ENCODE measurements at regions not wholly inside any gene's neighbourhood (a gene's known extent, or its start where the extent isn't known, plus 50 kb on each side); places are given as distances from the start of the nearest gene placed in this dataset.

GRCh38 chr22:49259839-49260615, 567.6 kb downstream of the BRD1 start:
- no peak for DNase-seq (ENCODE audit: low spot score)

GRCh38 chr22:49258107-49259010, 569.3 kb downstream of the BRD1 start:
- no peak for DNase-seq (ENCODE audit: low spot score)

DNA sequence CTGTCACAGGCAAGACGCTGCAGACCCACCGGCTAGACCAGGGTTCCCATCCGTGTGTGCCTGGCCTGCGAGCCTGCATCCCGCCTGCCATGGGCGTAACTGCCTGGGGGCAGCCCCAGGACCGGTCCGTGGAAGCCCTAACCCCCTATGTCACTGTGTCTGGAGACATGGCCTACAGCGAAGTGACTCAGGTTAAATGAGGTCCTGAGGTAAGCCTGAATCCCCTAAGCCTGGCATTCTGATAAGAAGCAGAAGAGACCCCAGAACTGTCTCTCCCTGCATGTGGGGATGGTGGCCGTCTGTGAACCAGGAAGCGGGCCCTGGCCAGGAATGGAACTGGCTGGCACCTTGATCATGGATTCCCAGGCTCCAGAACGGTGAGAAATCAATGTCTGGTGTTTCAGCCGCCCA, 570.1 kb downstream of the BRD1 start:
- no peak for DNase-seq (ENCODE audit: low spot score)

- DNase-seq (ENCODE audit: low spot score), result no peak
Measured at GRCh38 chr22:49255741-49256318, 571.8 kb downstream of the BRD1 start.

- DNase-seq (ENCODE audit: low spot score), result no peak
Measured at GRCh38 chr22:49255154-49255553, 572.5 kb downstream of the BRD1 start.

GRCh38 chr22:49253656-49254055, 574.0 kb downstream of the BRD1 start:
- DNase-seq (ENCODE audit: low spot score), result no peak

GRCh38 chr22:49251371-49251770, 576.3 kb downstream of the BRD1 start:
- no peak for DNase-seq (ENCODE audit: low spot score)

- no peak for DNase-seq (ENCODE audit: low spot score)
Measured at GRCh38 chr22:49247194-49247924, 580.3 kb downstream of the BRD1 start.

DNA sequence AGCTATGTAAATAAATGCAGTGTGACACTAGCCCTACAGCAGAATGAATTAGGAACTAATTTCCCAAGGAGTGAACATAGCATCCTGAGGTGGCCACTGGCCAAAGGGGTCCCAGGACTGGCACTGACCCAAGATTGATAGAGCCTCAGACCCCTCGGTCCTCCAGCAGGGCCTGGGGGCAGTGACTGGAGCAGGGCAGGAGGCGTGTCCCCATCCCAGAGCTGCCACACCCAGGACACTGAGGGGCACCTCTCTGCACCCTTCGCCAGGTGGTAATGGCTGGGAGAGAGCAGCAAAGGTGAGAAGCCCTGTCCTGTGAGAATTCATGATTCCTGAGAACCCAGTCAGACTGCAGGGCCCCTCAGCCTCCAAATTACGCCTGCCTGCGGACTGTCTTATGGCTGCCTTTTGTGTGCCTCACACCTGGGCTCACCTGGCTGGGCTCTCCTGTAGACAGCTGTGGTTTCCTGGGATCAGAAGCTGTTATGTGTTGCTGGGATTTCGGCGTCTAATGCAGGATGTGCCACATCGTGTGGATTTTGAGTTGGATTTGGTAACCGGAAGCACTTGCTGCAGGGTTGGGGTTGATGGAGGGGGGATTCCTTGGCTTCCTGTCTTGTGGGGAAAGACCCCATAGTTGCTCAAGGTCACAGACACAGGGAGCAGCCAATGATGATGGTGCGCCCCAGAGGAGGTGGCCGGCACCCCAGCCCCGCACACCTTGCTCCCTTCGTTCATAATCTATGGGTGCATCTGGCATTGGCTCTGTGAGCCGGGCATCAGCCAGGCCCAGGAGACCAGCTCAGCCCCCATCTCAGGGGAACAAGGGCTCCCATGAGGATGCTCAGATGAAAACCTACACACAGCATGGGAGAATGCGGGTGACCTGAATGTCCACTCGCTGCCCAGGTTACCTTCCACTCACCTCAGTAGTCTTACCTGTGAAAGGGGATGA, 582.9 kb downstream of the BRD1 start:
- DNase-seq (ENCODE audit: low spot score), result no peak

DNA sequence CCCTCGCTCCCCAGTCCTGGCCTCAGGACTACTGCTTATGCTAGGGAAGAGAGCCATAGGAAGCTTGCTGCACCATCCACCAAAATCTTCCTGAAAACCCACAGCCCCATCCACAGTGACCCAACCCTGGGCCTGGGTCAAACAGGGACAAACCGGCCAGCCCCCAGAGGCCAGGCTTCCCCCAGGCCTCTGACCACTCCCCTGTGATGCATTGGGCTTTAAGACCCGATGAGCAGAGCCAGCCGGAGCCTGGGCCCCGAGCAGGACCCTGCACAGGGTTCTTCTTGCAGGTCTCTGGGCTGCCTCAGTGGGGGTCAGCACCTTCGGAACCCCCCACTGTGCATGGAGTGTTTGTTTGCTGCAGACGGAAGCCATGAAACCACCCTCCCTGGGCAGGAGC, 583.7 kb downstream of the BRD1 start:
- no peak for DNase-seq (ENCODE audit: low spot score)

GRCh38 chr22:49243335-49243734, 584.3 kb downstream of the BRD1 start:
- no peak for DNase-seq (ENCODE audit: low spot score)

DNA sequence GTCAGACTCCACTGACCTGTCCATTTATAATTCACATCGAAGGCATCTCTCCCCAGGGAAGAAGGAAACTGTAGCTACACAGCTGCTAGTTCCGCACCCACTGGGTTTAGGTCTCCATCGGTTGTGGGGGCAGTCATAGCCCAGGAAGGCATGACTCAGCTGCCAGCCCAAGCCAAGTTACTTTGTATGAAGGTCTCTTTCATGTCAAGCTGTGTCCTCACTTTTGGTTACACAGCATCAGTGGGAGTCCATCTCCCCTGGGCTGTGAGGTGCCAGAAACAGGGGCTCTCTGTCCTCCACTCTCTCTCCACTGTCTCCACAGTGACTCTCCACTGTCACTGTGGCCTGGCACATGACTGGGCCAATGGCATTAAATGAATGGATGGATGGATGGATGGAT, 585.2 kb downstream of the BRD1 start:
- DNase-seq (ENCODE audit: low spot score), result no peak

DNA sequence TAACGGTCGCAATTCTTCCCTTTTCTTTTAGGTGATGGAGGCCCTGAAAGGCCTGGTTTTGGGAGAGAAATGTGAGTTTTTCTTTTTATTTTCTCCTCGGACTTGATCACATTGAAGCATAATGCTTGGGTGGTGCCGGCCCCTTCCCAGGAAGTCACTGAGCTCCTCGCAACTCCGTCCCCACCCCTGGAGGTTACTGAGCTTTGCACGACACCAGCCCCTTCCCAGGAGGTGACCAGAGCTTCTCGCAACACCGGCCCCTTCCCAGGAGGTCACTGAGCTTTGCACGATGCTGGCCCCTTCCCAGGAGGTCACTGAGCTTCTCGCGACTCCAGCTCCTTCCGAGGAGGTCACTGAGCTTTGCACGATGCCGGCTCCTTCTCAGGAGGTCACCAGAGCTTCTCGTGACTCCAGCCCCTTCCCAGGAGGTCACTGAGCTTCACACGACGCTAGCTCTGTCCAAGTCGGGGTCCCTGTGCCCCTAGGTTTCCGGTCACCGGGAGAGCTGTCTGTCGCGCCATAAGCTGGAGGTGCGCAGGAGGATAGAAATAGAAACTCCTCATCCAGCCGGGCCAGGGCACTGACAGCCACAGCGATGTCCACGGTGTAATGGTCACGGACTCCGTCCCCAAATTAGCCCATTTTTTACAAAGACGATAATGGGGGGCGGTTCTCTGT, 586.4 kb downstream of the BRD1 start:
- no peak for DNase-seq (ENCODE audit: low spot score)

GRCh38 chr22:49240472-49240871, 587.2 kb downstream of the BRD1 start:
- DNase-seq (ENCODE audit: low spot score), result no peak

GRCh38 chr22:49240016-49240380, 587.7 kb downstream of the BRD1 start:
- no peak for DNase-seq (ENCODE audit: low spot score)

DNA sequence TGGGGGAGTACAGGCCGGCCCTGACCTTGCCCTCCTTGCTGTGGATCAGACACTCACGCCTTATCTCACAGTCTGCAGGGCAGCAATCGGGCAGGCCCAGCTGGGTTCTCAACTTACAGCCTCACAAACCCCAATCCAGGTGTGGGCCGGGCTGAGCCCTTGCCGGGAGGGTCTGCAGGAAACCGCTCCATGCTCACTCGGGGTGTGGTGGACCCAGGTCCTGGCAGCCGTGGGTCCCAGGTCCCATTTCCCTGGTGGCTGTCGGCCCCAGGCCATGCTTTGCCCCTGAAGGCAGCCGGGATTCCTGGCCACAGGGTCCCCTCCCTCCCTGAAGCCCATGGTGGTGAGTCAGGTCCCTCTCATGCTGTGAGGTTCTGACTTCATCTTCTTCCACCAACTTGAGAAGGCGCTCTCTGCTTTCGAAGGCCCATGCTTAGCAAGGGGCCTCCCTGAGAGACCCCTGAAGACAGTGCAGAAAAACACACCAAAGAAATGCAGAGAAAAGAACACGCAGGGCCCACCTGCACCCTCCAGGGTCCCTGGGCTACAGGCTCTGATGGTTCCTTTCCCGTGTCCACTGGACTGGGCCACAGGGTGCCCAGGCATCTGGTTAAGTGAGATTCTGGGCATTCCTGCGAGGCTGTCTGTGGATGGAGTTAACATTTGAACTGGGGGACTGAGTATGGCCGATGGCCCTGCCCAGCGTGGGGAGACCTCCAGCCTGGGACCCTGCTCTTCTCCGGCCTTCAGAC, 588.2 kb downstream of the BRD1 start:
- no peak for DNase-seq (ENCODE audit: low spot score)

GRCh38 chr22:49238181-49239141, 589.2 kb downstream of the BRD1 start:
- DNase-seq (ENCODE audit: low spot score), result no peak

- no peak for DNase-seq (ENCODE audit: low spot score)
Measured at GRCh38 chr22:49237703-49238102, 590.0 kb downstream of the BRD1 start.

DNA sequence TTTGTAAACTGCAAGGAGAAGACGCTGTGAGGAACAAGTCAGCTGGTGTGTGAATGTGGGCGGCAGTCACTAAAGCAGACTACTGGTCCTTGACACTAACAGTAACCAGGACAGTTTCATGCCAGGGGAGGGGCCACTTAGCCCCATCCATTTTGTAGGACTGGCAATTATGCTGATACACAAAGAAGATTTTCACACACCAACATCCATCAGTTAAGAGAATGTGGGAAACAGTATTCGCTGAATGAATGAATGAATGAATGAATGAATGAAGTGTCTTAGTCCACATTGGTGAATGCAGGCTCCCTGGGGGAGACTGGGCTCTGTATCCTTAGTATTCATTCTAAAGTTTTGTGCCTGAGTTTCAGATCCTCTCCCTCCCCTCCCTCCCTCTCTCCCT, 590.4 kb downstream of the BRD1 start:
- DNase-seq (ENCODE audit: low spot score), result no peak

Measured in AG08395 (cell line).